NCI-H2227 treated with DMSO at 0.1 percent for 48 hours (cell line): ENCODE measurements at regions not wholly inside any gene's neighbourhood (a gene's known extent, or its start where the extent isn't known, plus 50 kb on each side); places are given as distances from the start of the nearest gene placed in this dataset.

Source experiments
- DNase-seq: peaks from one replicate; lab custom pipeline; 2025; lab: John Stamatoyannopoulos, UW

GRCh38 chr1:193729429-193729828 lies 543.0 kb upstream of the B3GALT2 start:
- no peak for DNase-seq

- DNase-seq = no peak
Measured at GRCh38 chr1:193727850-193728249, 541.4 kb upstream of the B3GALT2 start.

GRCh38 chr1:193726722-193727121 lies 540.3 kb upstream of the B3GALT2 start:
- no peak for DNase-seq

GRCh38 chr1:193712392-193712791 lies 526.0 kb upstream of the B3GALT2 start:
- DNase-seq = no peak

GRCh38 chr1:193709607-193710006 lies 523.2 kb upstream of the B3GALT2 start:
- no peak for DNase-seq

GRCh38 chr1:193707271-193708021 lies 521.0 kb upstream of the B3GALT2 start:
- no peak for DNase-seq

GRCh38 chr1:193706766-193707165 lies 520.4 kb upstream of the B3GALT2 start:
- DNase-seq = no peak

- DNase-seq = no peak
Measured at GRCh38 chr1:193705554-193705981, 519.2 kb upstream of the B3GALT2 start.

- no peak for DNase-seq
Measured at GRCh38 chr1:193703655-193704054, 517.2 kb upstream of the B3GALT2 start.

- DNase-seq = no peak
Measured at GRCh38 chr1:193703121-193703520, 516.7 kb upstream of the B3GALT2 start.

- DNase-seq = no peak
Measured at GRCh38 chr1:193701759-193702158, 515.3 kb upstream of the B3GALT2 start.

- no peak for DNase-seq
Measured at GRCh38 chr1:193700710-193701355, 514.4 kb upstream of the B3GALT2 start.

- no peak for DNase-seq
Measured at GRCh38 chr1:193699261-193699660, 512.8 kb upstream of the B3GALT2 start.

GRCh38 chr1:193697776-193698175 lies 511.4 kb upstream of the B3GALT2 start:
- no peak for DNase-seq

- DNase-seq = no peak
Measured at GRCh38 chr1:193697115-193697762, 510.8 kb upstream of the B3GALT2 start.

GRCh38 chr1:193694741-193695140 lies 508.3 kb upstream of the B3GALT2 start:
- DNase-seq = no peak

- no peak for DNase-seq
Measured at GRCh38 chr1:193685986-193686385, 499.6 kb upstream of the B3GALT2 start.

- DNase-seq = no peak
Measured at GRCh38 chr1:193681422-193681821, 495.0 kb upstream of the B3GALT2 start.

- DNase-seq = no peak
Measured at GRCh38 chr1:193680924-193681316, 494.5 kb upstream of the B3GALT2 start.

GRCh38 chr1:193680247-193680923 lies 494.0 kb upstream of the B3GALT2 start:
- DNase-seq = no peak

GRCh38 chr1:193677874-193678273 lies 491.5 kb upstream of the B3GALT2 start:
- DNase-seq = no peak

- no peak for DNase-seq
Measured at GRCh38 chr1:193676996-193677549, 490.7 kb upstream of the B3GALT2 start.
